ENCODE measurements at regions not wholly inside any gene's neighbourhood (a gene's known extent, or its start where the extent isn't known, plus 50 kb on each side); places are given as distances from the start of the nearest gene placed in this dataset.

- DNase-seq (ENCODE audit: low read depth in 2 of 2) = no peak
Measured at GRCh38 chr12:125193376-125194152, 128.3 kb downstream of the AACS start.

GRCh38 chr12:125194163-125194773 lies 129.0 kb downstream of the AACS start:
- no peak for DNase-seq (ENCODE audit: low read depth in 2 of 2)

GRCh38 chr12:125194987-125195386 lies 129.8 kb downstream of the AACS start:
- no peak for DNase-seq (ENCODE audit: low read depth in 2 of 2)

- no peak for DNase-seq (ENCODE audit: low read depth in 2 of 2)
Measured at GRCh38 chr12:125197326-125197725, 132.1 kb downstream of the AACS start.

- DNase-seq (ENCODE audit: low read depth in 2 of 2) = no peak
Measured at GRCh38 chr12:125198652-125199051, 133.4 kb downstream of the AACS start.

GRCh38 chr12:125201090-125201489 lies 135.9 kb downstream of the AACS start:
- no peak for DNase-seq (ENCODE audit: low read depth in 2 of 2)

- DNase-seq (ENCODE audit: low read depth in 2 of 2) = no peak
Measured at GRCh38 chr12:125201940-125202339, 136.7 kb downstream of the AACS start.

- DNase-seq (ENCODE audit: low read depth in 2 of 2) = no peak
Measured at GRCh38 chr12:125202421-125202820, 137.2 kb downstream of the AACS start.

- DNase-seq (ENCODE audit: low read depth in 2 of 2) = no peak
Measured at GRCh38 chr12:125203145-125203765, 138.0 kb downstream of the AACS start.

- no peak for DNase-seq (ENCODE audit: low read depth in 2 of 2)
Measured at GRCh38 chr12:125205386-125205785, 140.2 kb downstream of the AACS start.

GRCh38 chr12:125206711-125207110 lies 141.5 kb downstream of the AACS start:
- no peak for DNase-seq (ENCODE audit: low read depth in 2 of 2)

GRCh38 chr12:125208334-125208733 lies 143.1 kb downstream of the AACS start:
- DNase-seq (ENCODE audit: low read depth in 2 of 2) = no peak

- DNase-seq (ENCODE audit: low read depth in 2 of 2) = no peak
Measured at GRCh38 chr12:125208942-125209341, 143.7 kb downstream of the AACS start.

- DNase-seq (ENCODE audit: low read depth in 2 of 2) = no peak
Measured at GRCh38 chr12:125210104-125210755, 145.0 kb downstream of the AACS start.

- no peak for DNase-seq (ENCODE audit: low read depth in 2 of 2)
Measured at GRCh38 chr12:125211464-125211863, 146.2 kb downstream of the AACS start.

- DNase-seq (ENCODE audit: low read depth in 2 of 2) = no peak
Measured at GRCh38 chr12:125214289-125214688, 149.1 kb downstream of the AACS start.

- no peak for DNase-seq (ENCODE audit: low read depth in 2 of 2)
Measured at GRCh38 chr12:125216756-125217155, 151.5 kb downstream of the AACS start.

- DNase-seq (ENCODE audit: low read depth in 2 of 2) = no peak
Measured at GRCh38 chr12:125217308-125217707, 152.1 kb downstream of the AACS start.

- no peak for DNase-seq (ENCODE audit: low read depth in 2 of 2)
Measured at GRCh38 chr12:125218952-125219351, 153.7 kb downstream of the AACS start.

- DNase-seq (ENCODE audit: low read depth in 2 of 2) = no peak
Measured at GRCh38 chr12:125220404-125221273, 155.4 kb downstream of the AACS start.

- no peak for DNase-seq (ENCODE audit: low read depth in 2 of 2)
Measured at GRCh38 chr12:125221602-125222001, 156.4 kb downstream of the AACS start.

- DNase-seq (ENCODE audit: low read depth in 2 of 2) = no peak
Measured at GRCh38 chr12:125222876-125223275, 157.6 kb downstream of the AACS start.
